Endothelial cell of hepatic sinusoid (primary cell): ENCODE measurements at regions not wholly inside any gene's neighbourhood (a gene's known extent, or its start where the extent isn't known, plus 50 kb on each side); places are given as distances from the start of the nearest gene placed in this dataset.
"Not testable (repeated sequence)": the region's sequence is repeated elsewhere in the genome, so short reads cannot be mapped to it uniquely, and the experiment has no call there.

ENCODE experiments used
- in situ Hi-C: cut with HindIII; loops from 2 replicates; pipeline ENCODE4 v1.10.0; 2017; ENCODE audit warnings: low sequenced_read_pairs

GRCh38 chr2:65628156-65628555, 195.8 kb upstream of the SPRED2 start:
- in situ Hi-C loops: no loop called here

GRCh38 chr2:65626831-65627230, 194.4 kb upstream of the SPRED2 start:
- in situ Hi-C loops: no loop called here

GRCh38 chr2:65625982-65626381, 193.6 kb upstream of the SPRED2 start:
- in situ Hi-C loops: no loop called here

GRCh38 chr2:65622951-65623535, 190.6 kb upstream of the SPRED2 start:
- in situ Hi-C loops: no loop called here

- in situ Hi-C loops: no loop called here
These were observed 190.1 kb upstream of the SPRED2 start for GRCh38 chr2:65622499-65622898.

- in situ Hi-C loops: no loop called here
These were observed 188.1 kb upstream of the SPRED2 start for GRCh38 chr2:65620524-65620923.

GRCh38 chr2:65620026-65620425, 187.6 kb upstream of the SPRED2 start:
- in situ Hi-C loops: no loop called here

- in situ Hi-C loops: no loop called here
These were observed 183.2 kb upstream of the SPRED2 start for GRCh38 chr2:65615602-65616001.

GRCh38 chr2:65613968-65614555, 181.7 kb upstream of the SPRED2 start:
- in situ Hi-C loops: no loop called here

- in situ Hi-C loops: no loop called here
These were observed 179.1 kb upstream of the SPRED2 start for GRCh38 chr2:65611488-65611887.

GRCh38 chr2:65608916-65609315, 176.5 kb upstream of the SPRED2 start:
- in situ Hi-C loops: no loop called here

GRCh38 chr2:65608466-65608865, 176.1 kb upstream of the SPRED2 start:
- in situ Hi-C loops: no loop called here

- in situ Hi-C loops: no loop called here
These were observed 175.4 kb upstream of the SPRED2 start for GRCh38 chr2:65607662-65608305.

GRCh38 chr2:65605743-65606058, 173.3 kb upstream of the SPRED2 start:
- in situ Hi-C loops: no loop called here

- in situ Hi-C loops: no loop called here
These were observed 172.8 kb upstream of the SPRED2 start for GRCh38 chr2:65605058-65605742.

- in situ Hi-C loops: no loop called here
These were observed 171.8 kb upstream of the SPRED2 start for GRCh38 chr2:65604246-65604645.

- in situ Hi-C loops: no loop called here
These were observed 170.3 kb upstream of the SPRED2 start for GRCh38 chr2:65602603-65603235.

GRCh38 chr2:65600871-65601270, 168.5 kb upstream of the SPRED2 start:
- in situ Hi-C loops: not testable (repeated sequence)

GRCh38 chr2:65600351-65600750, 168.0 kb upstream of the SPRED2 start:
- in situ Hi-C loops: not testable (repeated sequence)

- in situ Hi-C loops: no loop called here
These were observed 167.3 kb upstream of the SPRED2 start for GRCh38 chr2:65599693-65600092.

GRCh38 chr2:65598996-65599395, 166.6 kb upstream of the SPRED2 start:
- in situ Hi-C loops: no loop called here

- in situ Hi-C loops: no loop called here
These were observed 165.9 kb upstream of the SPRED2 start for GRCh38 chr2:65598264-65598663.
